SK-N-SH (cell line): ENCODE measurements at regions not wholly inside any gene's neighbourhood (a gene's known extent, or its start where the extent isn't known, plus 50 kb on each side); places are given as distances from the start of the nearest gene placed in this dataset.

ENCODE experiments used
- CTCF ChIP-seq: fragments of 200-600 bp; sonication (generic); IDR thresholded peaks from 2 replicates; pipeline ENCODE4 v1.6.1; 2017; ENCODE audit warnings: antibody characterized with exemption, mild to moderate bottlenecking, moderate library complexity
- EZH2phosphoT487 ChIP-seq: fragments of 200-600 bp; sonication (generic); IDR thresholded peaks from 2 replicates; pipeline ENCODE4 v1.6.1; 2017; ENCODE audit warnings: low read depth, mixed run types, mild to moderate bottlenecking, antibody characterized with exemption, moderate library complexity, borderline replicate concordance
- GABPA ChIP-seq: IDR thresholded peaks from 2 replicates; pipeline ENCODE4 v1.4.0; 2012; ENCODE audit warnings: low read depth, mild to moderate bottlenecking
- MEF2A ChIP-seq: IDR thresholded peaks from 2 replicates; pipeline ENCODE4 v1.4.0; 2012; ENCODE audit warnings: low read depth, borderline replicate concordance
- YY1 ChIP-seq: IDR thresholded peaks from 2 replicates; pipeline ENCODE4 v1.4.0; 2012; ENCODE audit warnings: low read depth, mild to moderate bottlenecking
- TF ChIP-seq, protein P1 (sequence below): IDR thresholded peaks from 2 replicates; pipeline ENCODE4 v1.6.1; 2012; ENCODE audit warnings: mild to moderate bottlenecking, low read depth, low read length, moderate library complexity

DNA sequence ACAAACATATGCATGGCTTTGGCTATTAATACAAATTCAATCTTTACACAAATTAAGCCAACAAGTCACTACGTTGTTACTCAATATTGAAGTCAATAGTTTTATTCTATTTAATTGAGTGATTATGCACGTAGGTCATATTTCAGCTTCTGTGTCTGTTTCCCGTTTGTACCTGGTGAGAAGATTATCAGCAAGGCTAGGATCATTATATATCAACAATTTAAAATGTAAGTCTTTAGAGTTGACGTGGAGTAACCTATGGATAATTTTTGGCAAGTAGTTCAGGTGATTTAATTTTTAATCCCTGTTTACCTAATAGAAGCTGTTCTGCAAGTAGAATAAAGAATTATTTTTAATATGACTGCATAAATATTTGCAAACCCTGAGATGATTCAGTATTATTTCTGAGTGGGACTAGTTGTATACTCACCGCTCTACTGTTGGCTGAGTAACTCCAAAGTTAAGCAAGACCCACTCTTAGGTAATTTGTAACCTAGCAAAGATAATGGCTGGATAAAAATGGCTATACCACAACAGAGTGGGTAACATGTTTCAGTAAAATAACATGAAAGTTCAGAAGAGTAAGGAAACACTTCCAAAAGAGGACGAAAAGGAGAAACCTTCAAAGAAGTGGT is 161.0 kb downstream of the HGF start:
- no peak for TF ChIP-seq MEF2A
- no peak for TF ChIP-seq YY1
- TF ChIP-seq CTCF, result no peak
- no peak for TF ChIP-seq EZH2phosphoT487
- TF ChIP-seq, protein P1, sequence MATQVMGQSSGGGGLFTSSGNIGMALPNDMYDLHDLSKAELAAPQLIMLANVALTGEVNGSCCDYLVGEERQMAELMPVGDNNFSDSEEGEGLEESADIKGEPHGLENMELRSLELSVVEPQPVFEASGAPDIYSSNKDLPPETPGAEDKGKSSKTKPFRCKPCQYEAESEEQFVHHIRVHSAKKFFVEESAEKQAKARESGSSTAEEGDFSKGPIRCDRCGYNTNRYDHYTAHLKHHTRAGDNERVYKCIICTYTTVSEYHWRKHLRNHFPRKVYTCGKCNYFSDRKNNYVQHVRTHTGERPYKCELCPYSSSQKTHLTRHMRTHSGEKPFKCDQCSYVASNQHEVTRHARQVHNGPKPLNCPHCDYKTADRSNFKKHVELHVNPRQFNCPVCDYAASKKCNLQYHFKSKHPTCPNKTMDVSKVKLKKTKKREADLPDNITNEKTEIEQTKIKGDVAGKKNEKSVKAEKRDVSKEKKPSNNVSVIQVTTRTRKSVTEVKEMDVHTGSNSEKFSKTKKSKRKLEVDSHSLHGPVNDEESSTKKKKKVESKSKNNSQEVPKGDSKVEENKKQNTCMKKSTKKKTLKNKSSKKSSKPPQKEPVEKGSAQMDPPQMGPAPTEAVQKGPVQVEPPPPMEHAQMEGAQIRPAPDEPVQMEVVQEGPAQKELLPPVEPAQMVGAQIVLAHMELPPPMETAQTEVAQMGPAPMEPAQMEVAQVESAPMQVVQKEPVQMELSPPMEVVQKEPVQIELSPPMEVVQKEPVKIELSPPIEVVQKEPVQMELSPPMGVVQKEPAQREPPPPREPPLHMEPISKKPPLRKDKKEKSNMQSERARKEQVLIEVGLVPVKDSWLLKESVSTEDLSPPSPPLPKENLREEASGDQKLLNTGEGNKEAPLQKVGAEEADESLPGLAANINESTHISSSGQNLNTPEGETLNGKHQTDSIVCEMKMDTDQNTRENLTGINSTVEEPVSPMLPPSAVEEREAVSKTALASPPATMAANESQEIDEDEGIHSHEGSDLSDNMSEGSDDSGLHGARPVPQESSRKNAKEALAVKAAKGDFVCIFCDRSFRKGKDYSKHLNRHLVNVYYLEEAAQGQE, result no peak
- no peak for TF ChIP-seq GABPA
